HUES64 (cell line): ENCODE measurements at regions not wholly inside any gene's neighbourhood (a gene's known extent, or its start where the extent isn't known, plus 50 kb on each side); places are given as distances from the start of the nearest gene placed in this dataset.
"Not testable (repeated sequence)": the region's sequence is repeated elsewhere in the genome, so short reads cannot be mapped to it uniquely, and the experiment has no call there.

Experiments
- H3K27ac ChIP-seq: 2 replicates; pipeline ENCODE4 v1.7.0; 2013; ENCODE audit warnings: low read depth, low read length, inconsistent platforms
- H3K27me3 ChIP-seq: 2 replicates; pipeline ENCODE4 v1.6.1; 2013; ENCODE audit warnings: mild to moderate bottlenecking, low read length; ENCODE audit not compliant: insufficient read depth
- H3K36me3 ChIP-seq: 2 replicates; pipeline ENCODE4 v1.6.1; 2013; ENCODE audit warnings: mild to moderate bottlenecking, low read length; ENCODE audit not compliant: insufficient read depth
- H3K4me1 ChIP-seq: 2 replicates; pipeline ENCODE4 v1.6.1; 2013; ENCODE audit warnings: mild to moderate bottlenecking, low read length, moderate library complexity; ENCODE audit not compliant: insufficient read depth
- H3K4me3 ChIP-seq: 2 replicates; pipeline ENCODE4 v1.5.1; 2013; ENCODE audit warnings: mild to moderate bottlenecking, low read length, moderate library complexity
- H3K9ac ChIP-seq: 2 replicates; pipeline ENCODE4 v1.6.1; 2013; ENCODE audit warnings: mild to moderate bottlenecking, low read depth, low read length
- H3K9me3 ChIP-seq: 2 replicates; pipeline ENCODE4 v1.6.1; 2013; ENCODE audit warnings: low read depth, low read length; ENCODE audit not compliant: insufficient read depth
- WGBS: fragments of 150-250, 120-280 bp; methylation state at CpG from one replicate; pipeline ENCODE4 v1.1.7; 2013; ENCODE audit warnings: missing lambda C conversion rate; 5-methylcytosine and 5-hydroxymethylcytosine counted together

DNA sequence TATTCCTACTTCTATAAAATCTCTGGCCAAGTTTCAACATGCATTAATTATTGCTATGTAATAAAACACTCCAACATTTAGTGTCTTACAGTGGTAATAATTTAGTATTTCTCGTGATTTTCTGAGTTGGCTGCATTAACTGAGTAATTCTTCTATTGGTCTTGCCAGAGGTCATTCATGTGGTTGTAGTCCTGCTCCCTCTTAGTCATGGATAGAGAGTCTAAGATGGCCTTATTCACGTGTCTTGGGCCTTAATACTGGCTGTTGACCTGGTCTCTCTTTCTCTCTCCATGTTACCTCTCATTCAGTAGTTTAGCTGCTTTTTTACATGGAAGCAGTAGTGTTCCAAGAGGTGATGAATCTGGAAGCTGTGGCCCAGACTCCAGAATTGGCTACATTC, 140.1 kb upstream of the ZBTB20 start:
- no peak overlapping the region for H3K9ac ChIP-seq
- H3K4me1 ChIP-seq = no peaks in the 10 kb centered on the region
- 91% methylated on average over 2 of the region's 2 CpGs for WGBS

DNA sequence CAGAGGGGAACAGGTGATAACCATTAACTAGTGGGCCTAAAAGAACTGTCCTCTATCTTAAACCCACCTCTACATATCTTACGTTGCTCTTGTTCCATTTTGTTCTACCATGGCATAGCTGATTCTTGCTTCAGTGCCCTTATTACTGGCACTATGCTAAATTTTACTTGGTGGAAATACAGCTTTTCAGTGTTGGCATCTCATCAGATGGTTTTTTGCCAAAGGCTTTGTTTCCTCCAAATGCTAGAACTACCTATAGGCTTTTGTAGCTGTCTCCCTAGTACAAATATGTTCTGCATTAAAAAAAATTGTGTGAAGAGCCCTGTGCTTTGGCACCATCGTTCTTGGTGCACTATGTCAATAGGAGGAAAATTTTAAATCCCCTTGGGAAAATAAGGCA, 145.0 kb upstream of the ZBTB20 start:
- no peaks in the 10 kb centered on the region for H3K4me1 ChIP-seq
- H3K27me3 ChIP-seq = no peaks in the 10 kb centered on the region
- H3K9me3 ChIP-seq = no peaks in the 10 kb centered on the region
- no peak overlapping the region for H3K4me3 ChIP-seq
- H3K27ac ChIP-seq = no peak overlapping the region
- WGBS = 91% methylated on average over 2 of the region's 2 CpGs
- H3K9ac ChIP-seq = no peak overlapping the region
- no peaks in the 10 kb centered on the region for H3K36me3 ChIP-seq

More for the DNA sequence above, 140.1 kb upstream of the ZBTB20 start:
- no peaks in the 10 kb centered on the region for H3K36me3 ChIP-seq
- no peaks in the 10 kb centered on the region for H3K9me3 ChIP-seq
- H3K27me3 ChIP-seq = no peaks in the 10 kb centered on the region
- no peak overlapping the region for H3K27ac ChIP-seq
- H3K4me3 ChIP-seq = no peak overlapping the region

GRCh38 chr3:115292677-115293165, 145.6 kb upstream of the ZBTB20 start:
- Histone ChIP-seq H3K27me3 (no peaks in the 10 kb centered on the region), H3K9me3 (no peaks in the 10 kb centered on the region), H3K4me3 (no peak overlapping the region), H3K4me1 (no peaks in the 10 kb centered on the region), H3K36me3 (no peaks in the 10 kb centered on the region), H3K9ac (no peak overlapping the region), H3K27ac (no peak overlapping the region)
- WGBS = 100% methylated on average over 2 of the region's 2 CpGs

DNA sequence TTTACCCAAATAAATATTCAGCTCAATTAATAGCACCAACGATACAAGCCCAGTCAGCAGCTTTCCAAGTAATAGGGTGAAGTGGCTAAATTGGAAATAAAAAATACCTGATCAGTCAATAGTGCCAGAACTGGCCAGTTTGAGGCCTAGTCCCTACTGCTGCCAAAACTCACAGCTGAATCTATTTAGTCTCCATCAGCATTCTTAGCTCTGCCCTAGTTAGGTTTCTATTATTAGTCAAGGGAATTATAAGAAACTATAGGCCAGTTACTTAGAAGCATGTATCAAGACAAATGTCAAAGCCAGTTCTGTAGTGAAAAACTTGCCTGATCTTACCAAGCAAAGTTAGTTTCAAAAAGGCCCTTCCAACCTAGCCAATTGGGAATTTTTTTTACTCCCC, 146.2 kb upstream of the ZBTB20 start:
- Histone ChIP-seq H3K4me3 (no peak overlapping the region), H3K9ac (no peak overlapping the region), H3K4me1 (no peaks in the 10 kb centered on the region), H3K36me3 (no peaks in the 10 kb centered on the region), H3K27ac (no peak overlapping the region), H3K27me3 (no peaks in the 10 kb centered on the region), H3K9me3 (no peaks in the 10 kb centered on the region)
- no CpG with 5 or more reads among the region's 1 CpG for WGBS

GRCh38 chr3:115301364-115301860, 154.3 kb upstream of the ZBTB20 start:
- WGBS = 90% methylated on average over 4 of the region's 4 CpGs
- H3K9ac ChIP-seq = no peak overlapping the region
- no peak overlapping the region for H3K27ac ChIP-seq
- no peaks in the 10 kb centered on the region for H3K4me1 ChIP-seq
- no peaks in the 10 kb centered on the region for H3K9me3 ChIP-seq
- no peaks in the 10 kb centered on the region for H3K27me3 ChIP-seq
- H3K36me3 ChIP-seq = no peaks in the 10 kb centered on the region
- no peak overlapping the region for H3K4me3 ChIP-seq

- H3K4me1 ChIP-seq = peaks cover 40% of the 10 kb centered on the region
- WGBS = 66% methylated on average over 20 of the region's 20 CpGs
- not testable (repeated sequence) for H3K27ac ChIP-seq, H3K9me3 ChIP-seq, H3K27me3 ChIP-seq, H3K36me3 ChIP-seq
- H3K4me3 ChIP-seq = peak overlapping the region; percentile 48
- peak overlapping the region; percentile 70 for H3K9ac ChIP-seq
Observed at GRCh38 chr3:115317953-115318352, 170.9 kb upstream of the ZBTB20 start.

DNA sequence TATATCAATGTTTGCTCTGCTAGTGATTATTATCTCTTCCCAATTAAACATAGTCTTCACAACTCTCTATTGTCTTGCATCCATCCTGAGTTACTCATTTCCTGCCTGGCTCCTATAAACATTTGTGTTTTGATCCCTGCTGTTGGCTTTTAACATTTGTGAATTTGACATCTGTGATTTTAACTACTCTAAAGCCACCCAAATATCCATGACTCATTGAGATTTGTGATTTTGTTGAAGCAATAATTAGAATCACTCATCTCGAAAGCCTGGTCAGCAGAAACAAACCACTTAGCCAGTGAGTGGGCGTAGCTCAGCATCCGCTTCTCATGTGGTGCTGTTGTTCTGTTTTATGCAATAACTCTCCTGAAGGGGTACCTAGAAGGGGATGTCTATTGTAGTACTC, 174.3 kb upstream of the ZBTB20 start:
- H3K4me1 ChIP-seq = peaks cover 42% of the 10 kb centered on the region
- no peak overlapping the region for H3K4me3 ChIP-seq
- WGBS = 86% methylated on average over 3 of the region's 3 CpGs
- H3K27ac ChIP-seq = no peak overlapping the region
- H3K9ac ChIP-seq = no peak overlapping the region
- H3K9me3 ChIP-seq = no peaks in the 10 kb centered on the region
- no peaks in the 10 kb centered on the region for H3K27me3 ChIP-seq
- no peaks in the 10 kb centered on the region for H3K36me3 ChIP-seq

- 87% methylated on average over 3 of the region's 3 CpGs for WGBS
- Histone ChIP-seq H3K9ac (no peak overlapping the region), H3K4me3 (no peak overlapping the region), H3K4me1 (peaks cover 43% of the 10 kb centered on the region), H3K27ac (no peak overlapping the region), H3K36me3 (no peaks in the 10 kb centered on the region), H3K9me3 (no peaks in the 10 kb centered on the region), H3K27me3 (no peaks in the 10 kb centered on the region)
Observed at GRCh38 chr3:115322901-115323300, 175.8 kb upstream of the ZBTB20 start.

GRCh38 chr3:115323380-115323779, 176.3 kb upstream of the ZBTB20 start:
- 96% methylated on average over 2 of the region's 2 CpGs for WGBS
- peaks cover 46% of the 10 kb centered on the region for H3K4me1 ChIP-seq
- no peak overlapping the region for H3K4me3 ChIP-seq
- H3K9ac ChIP-seq = no peak overlapping the region
- no peak overlapping the region for H3K27ac ChIP-seq
- H3K27me3 ChIP-seq = no peaks in the 10 kb centered on the region
- no peaks in the 10 kb centered on the region for H3K36me3 ChIP-seq
- no peaks in the 10 kb centered on the region for H3K9me3 ChIP-seq

- Histone ChIP-seq H3K9me3 (no peaks in the 10 kb centered on the region), H3K4me3 (no peak overlapping the region), H3K9ac (no peak overlapping the region), H3K4me1 (peaks cover 41% of the 10 kb centered on the region), H3K36me3 (no peaks in the 10 kb centered on the region), H3K27ac (no peak overlapping the region), H3K27me3 (no peaks in the 10 kb centered on the region)
- WGBS = no CpG with 5 or more reads among the region's 1 CpG
Observed at GRCh38 chr3:115324056-115324455, 177.0 kb upstream of the ZBTB20 start.

GRCh38 chr3:115325539-115325938, 178.5 kb upstream of the ZBTB20 start:
- Histone ChIP-seq H3K36me3 (no peaks in the 10 kb centered on the region), H3K4me1 (peaks cover 27% of the 10 kb centered on the region), H3K9me3 (no peaks in the 10 kb centered on the region), H3K27ac (no peak overlapping the region), H3K4me3 (no peak overlapping the region), H3K27me3 (no peaks in the 10 kb centered on the region), H3K9ac (no peak overlapping the region)
- 25% methylated on average over 2 of the region's 2 CpGs for WGBS

- Histone ChIP-seq H3K27ac (no peak overlapping the region), H3K4me1 (peaks cover 4% of the 10 kb centered on the region), H3K27me3 (no peaks in the 10 kb centered on the region), H3K9me3 (no peaks in the 10 kb centered on the region), H3K9ac (no peak overlapping the region), H3K4me3 (no peak overlapping the region), H3K36me3 (no peaks in the 10 kb centered on the region)
Observed at GRCh38 chr3:115330430-115330829, 183.3 kb upstream of the ZBTB20 start.
